ENCODE measurements at regions not wholly inside any gene's neighbourhood (a gene's known extent, or its start where the extent isn't known, plus 50 kb on each side); places are given as distances from the start of the nearest gene placed in this dataset.
"Not testable (repeated sequence)": the region's sequence is repeated elsewhere in the genome, so short reads cannot be mapped to it uniquely, and the experiment has no call there.

DNA sequence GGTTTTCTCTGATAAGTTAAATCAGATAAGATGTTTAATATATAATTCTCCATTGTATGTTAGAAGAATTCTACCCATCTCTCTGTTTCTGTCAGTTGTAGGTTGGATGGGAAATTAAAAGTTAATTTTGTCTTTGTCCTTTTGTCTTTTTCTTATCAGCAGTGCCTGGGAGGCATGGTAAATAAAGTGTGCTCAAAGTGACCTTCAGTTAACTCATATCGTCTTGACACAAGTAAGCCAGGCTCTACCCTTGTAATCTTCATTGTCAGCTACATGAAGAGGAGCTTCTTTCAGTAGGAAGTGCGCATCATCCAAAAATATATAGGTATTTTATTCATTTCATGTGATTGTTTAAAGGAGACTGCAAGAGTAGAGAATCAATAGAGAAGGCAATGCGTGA, 138.9 kb upstream of the NRIP1 start:
- DNase-seq (ENCODE audit: low spot score) = no peak

- DNase-seq (ENCODE audit: low spot score) = no peak
Measured at GRCh38 chr21:15204140-15204969, 139.6 kb upstream of the NRIP1 start.

GRCh38 chr21:15204970-15205286, 140.1 kb upstream of the NRIP1 start:
- no peak for DNase-seq (ENCODE audit: low spot score)

- peak; percentile 39 for DNase-seq (ENCODE audit: low spot score)
Measured at GRCh38 chr21:15206514-15206913, 141.7 kb upstream of the NRIP1 start.

- DNase-seq (ENCODE audit: low spot score) = no peak
Measured at GRCh38 chr21:15207231-15207630, 142.4 kb upstream of the NRIP1 start.

DNA sequence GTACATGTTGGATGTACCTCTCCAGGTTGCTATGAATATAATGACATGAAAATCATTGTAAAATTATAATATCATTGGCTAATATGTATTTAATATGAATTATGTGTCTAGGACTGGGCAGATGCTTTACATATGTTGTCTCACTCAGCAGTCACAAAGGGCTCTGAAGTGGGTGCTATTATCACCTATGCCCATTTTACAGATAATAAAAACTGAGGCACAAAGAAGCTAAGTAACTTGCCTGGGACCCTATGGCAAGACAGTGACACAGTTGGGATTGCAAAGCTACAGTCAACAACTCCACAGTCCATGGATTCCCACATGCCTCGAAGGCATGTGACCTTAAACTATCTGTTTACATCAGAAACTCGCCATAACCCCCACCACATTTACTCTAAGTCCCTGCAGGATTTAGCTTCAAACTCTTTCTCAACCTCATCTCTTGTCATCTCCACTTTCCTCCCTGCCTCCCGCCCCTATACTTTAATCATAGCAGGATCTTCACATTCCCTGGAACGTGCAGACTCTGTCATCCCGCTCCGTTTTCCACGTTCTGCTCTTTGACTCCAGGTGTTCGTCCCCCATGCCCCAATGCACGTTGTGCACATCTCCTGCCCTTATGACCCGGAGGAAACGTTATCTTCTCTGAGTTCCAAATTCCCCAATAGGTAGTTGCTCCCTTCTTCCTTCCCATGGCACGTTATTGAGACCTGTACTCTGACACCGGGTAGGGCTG, 143.0 kb upstream of the NRIP1 start:
- DNase-seq (ENCODE audit: low spot score) = no peak

- no peak for DNase-seq (ENCODE audit: low spot score)
Measured at GRCh38 chr21:15208786-15209185, 144.0 kb upstream of the NRIP1 start.

GRCh38 chr21:15209224-15209623, 144.4 kb upstream of the NRIP1 start:
- no peak for DNase-seq (ENCODE audit: low spot score)

- no peak for DNase-seq (ENCODE audit: low spot score)
Measured at GRCh38 chr21:15210235-15210678, 145.5 kb upstream of the NRIP1 start.

GRCh38 chr21:15211491-15212133, 146.8 kb upstream of the NRIP1 start:
- DNase-seq (ENCODE audit: low spot score) = no peak

DNA sequence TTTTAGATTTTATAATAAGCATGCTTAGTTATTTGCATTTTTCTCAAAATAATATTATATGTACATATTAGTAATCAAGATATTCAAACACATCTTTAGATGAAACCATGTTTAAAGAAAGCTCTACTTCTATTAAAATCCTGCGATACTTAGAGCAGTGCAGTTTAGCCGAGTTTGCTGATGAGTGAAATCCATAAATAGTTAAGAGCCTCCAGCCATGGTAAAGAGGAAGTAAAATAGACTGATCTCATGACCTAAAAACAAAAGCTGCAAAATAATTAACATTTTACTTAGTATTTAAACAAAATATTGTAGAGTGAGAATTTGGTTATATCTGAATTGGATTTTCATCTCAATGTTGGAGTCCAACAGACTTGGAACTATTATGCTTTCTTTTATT, 147.4 kb upstream of the NRIP1 start:
- peak; percentile 59 for DNase-seq (ENCODE audit: low spot score)

DNA sequence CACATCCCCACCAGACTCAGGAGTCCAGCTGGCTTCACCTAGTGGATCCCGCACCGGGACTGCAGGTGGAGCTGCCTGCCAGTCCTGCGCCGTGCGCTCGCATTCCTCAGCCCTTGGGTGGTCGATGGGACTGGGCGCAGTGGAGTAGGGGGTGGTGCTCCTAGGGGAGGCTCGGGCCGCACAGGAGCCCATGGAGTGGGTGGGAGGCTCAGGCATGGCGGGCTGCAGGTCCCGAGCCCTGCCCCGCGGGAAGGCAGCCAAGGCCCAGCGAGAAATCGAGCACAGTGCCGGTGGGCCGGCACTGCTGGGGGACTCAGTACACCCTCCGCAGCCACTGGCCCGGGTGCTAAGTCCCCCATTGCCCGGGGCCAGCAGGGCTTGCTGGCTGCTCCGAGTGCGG, 153.7 kb upstream of the NRIP1 start:
- DNase-seq (ENCODE audit: low spot score) = not testable (repeated sequence)

GRCh38 chr21:15219039-15219438, 154.2 kb upstream of the NRIP1 start:
- DNase-seq (ENCODE audit: low spot score) = no peak

DNA sequence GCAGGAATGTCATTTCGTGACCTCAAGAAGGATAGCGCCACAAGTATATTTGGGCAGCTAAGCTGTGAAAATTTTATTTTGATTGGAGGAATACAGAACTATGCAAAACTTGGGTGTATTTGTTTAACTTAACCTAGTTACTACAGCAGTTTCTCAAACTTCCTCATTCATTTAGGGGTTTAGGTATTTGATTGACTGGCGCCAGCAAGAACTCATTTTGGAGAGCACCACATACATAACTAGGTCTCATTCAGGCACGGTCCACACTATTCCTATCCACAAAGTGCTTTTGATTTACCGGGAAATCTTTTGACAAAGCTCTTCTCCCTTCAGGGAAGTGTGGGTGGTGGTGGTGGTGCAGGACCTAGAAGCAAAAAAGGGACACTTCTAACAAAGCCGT, 155.1 kb upstream of the NRIP1 start:
- DNase-seq (ENCODE audit: low spot score) = no peak

- no peak for DNase-seq (ENCODE audit: low spot score)
Measured at GRCh38 chr21:15221799-15222386, 157.1 kb upstream of the NRIP1 start.

- no peak for DNase-seq (ENCODE audit: low spot score)
Measured at GRCh38 chr21:15222707-15223106, 157.9 kb upstream of the NRIP1 start.

DNA sequence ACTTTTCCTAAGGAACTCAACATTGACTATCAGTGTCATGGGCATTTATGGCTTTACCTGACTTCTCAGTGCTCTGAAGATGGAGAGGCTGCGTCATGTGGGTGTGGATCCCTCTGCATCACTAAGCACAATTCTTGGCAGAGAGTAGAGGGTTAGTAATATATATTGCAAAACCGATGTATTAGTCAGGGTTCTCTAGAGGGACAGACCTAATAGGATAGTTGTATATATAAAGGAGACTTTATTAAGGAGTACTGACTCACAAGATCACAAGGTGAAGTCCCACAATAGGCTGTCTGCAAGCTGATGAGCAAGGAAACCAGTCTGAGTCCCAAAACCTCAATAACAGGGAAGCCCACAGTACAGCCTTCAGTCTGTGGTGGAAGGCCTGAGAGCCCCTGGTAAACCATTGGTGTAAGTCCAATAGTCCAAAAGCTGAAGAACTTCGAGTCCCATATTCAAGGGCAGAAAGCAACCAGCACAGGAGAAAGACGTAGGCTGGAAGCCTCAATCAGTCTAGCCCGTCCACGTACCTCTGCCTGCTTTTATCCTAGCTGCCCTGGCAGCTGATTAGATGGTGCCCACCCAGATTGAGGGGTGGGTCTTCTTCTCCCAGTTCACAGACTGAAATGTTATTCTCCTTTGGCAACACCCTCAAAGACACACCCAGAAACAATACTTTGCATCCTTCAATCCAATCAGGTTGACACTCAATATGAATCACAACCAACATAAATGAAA, 159.7 kb upstream of the NRIP1 start:
- DNase-seq (ENCODE audit: low spot score) = no peak

GRCh38 chr21:15227919-15228318, 163.1 kb upstream of the NRIP1 start:
- no peak for DNase-seq (ENCODE audit: low spot score)

DNA sequence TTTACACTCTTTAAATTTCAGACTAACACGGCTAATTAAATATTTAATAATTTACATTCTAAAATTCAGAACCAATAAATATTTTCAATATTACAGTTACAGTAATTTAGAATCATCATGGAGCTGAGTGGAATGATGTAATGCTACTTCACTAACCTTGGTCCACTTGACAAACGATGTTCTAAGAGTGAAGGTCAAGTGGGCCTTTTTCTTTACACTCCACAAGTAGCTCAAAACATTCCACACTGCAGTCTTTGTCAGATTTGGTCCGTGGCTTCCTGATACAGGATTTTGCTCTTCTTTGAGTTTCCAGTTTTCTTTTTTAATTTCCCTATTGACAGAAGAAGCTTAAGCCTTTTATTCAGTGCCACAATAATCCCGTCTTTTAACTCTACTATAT, 164.6 kb upstream of the NRIP1 start:
- DNase-seq (ENCODE audit: low spot score) = no peak

- no peak for DNase-seq (ENCODE audit: low spot score)
Measured at GRCh38 chr21:15233611-15234010, 168.8 kb upstream of the NRIP1 start.

DNA sequence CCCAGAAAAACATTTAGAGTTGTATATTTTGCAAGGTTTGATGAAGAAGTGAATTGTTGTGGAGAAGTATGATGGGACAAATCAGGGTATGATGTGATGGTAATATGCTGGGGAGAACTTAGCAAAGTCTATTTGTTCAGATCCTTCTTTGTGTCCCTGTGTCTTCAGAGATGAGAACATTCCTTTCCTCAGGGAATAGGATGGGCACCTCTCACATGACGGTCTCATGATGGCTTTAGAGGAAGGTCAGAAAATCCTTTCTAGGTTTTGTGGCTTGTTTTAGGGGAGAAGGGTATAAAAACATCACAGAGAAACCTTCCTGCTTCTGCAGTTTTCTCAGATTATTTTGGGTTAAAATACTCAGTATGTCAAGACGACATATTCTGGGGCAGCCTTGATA, 171.3 kb upstream of the NRIP1 start:
- no peak for DNase-seq (ENCODE audit: low spot score)

- DNase-seq (ENCODE audit: low spot score) = no peak
Measured at GRCh38 chr21:15240848-15241247, 176.0 kb upstream of the NRIP1 start.

Data from pons (tissue), 1 donor.